ENCODE measurements at regions not wholly inside any gene's neighbourhood (a gene's known extent, or its start where the extent isn't known, plus 50 kb on each side); places are given as distances from the start of the nearest gene placed in this dataset.

GRCh38 chr2:173488861-173489260, 134.2 kb downstream of the CDCA7 start:
- FAIRE-seq (no peak), DNase-seq (ENCODE audit: low read depth in 1 of 2, low spot score in 2 of 2) (no peak)
- Histone ChIP-seq H2AK5ac (ENCODE audit: low read depth, low read length) (no peak overlapping the region), H2BK120ac (replicated peaks; ENCODE audit: low read depth, low read length) (no peak overlapping the region), H4K8ac (ENCODE audit: extremely low read depth, insufficient read depth, low read length) (no peak overlapping the region), H3K9me3 (ENCODE audit: insufficient read depth in 2 of 2, low read depth in 1 of 2, low read length in 1 of 2) (no peaks in the 10 kb centered on the region), H3K14ac (ENCODE audit: insufficient read length) (no peak overlapping the region), H3K4me3 (ENCODE audit: extremely low read depth in 1 of 4, insufficient read depth in 2 of 4, low read depth in 3 of 4, low read length in 4 of 4) (no peak overlapping the region), H3K79me1 (ENCODE audit: low read depth, low read length) (no peaks in the 10 kb centered on the region), H3K18ac (ENCODE audit: extremely low read depth, low read length) (no peak overlapping the region), H4K5ac (ENCODE audit: insufficient read length, low read depth, low read length) (no peak overlapping the region), H3K9ac (replicated peaks in 1 of 4; ENCODE audit: extremely low read depth in 1 of 4, low read depth in 3 of 4, low read length in 3 of 4) (no peak overlapping the region), H3K23ac (ENCODE audit: insufficient read length) (no peak overlapping the region), H4K91ac (replicated peaks; ENCODE audit: insufficient read length, low read length) (no peak overlapping the region), H3K4me2 (ENCODE audit: insufficient read depth in 1 of 2, low read depth in 2 of 2, low read length in 2 of 2) (no peak overlapping the region), H3K23me2 (ENCODE audit: low read depth, low read length) (peaks cover 2% of the 10 kb centered on the region; the same call in 1 of the 2 replicates), H2BK5ac (ENCODE audit: low read depth, low read length) (no peak overlapping the region), H2AFZ (ENCODE audit: low read length) (no peak overlapping the region), H3K27ac (ENCODE audit: low read depth, low read length) (no peak overlapping the region), H3K4me1 (replicated peaks in 1 of 4; ENCODE audit: control insufficient read depth in 3 of 4, insufficient read depth in 4 of 4, low read length in 3 of 4) (no peaks in the 10 kb centered on the region), H2BK15ac (ENCODE audit: low read length) (no peak overlapping the region), H3K56ac (replicated peaks; ENCODE audit: insufficient read length, low read depth, low read length) (no peak overlapping the region), H4K20me1 (replicated peaks in 1 of 2; ENCODE audit: control insufficient read depth in 1 of 2, insufficient read depth in 2 of 2, low read length in 2 of 2) (no peaks in the 10 kb centered on the region), H2BK12ac (ENCODE audit: low read depth, low read length) (no peak overlapping the region), H3K27me3 (replicated peaks in 1 of 4; ENCODE audit: control insufficient read depth in 3 of 4, extremely low read depth in 1 of 4, insufficient read depth in 3 of 4, low read length in 3 of 4) (no peaks in the 10 kb centered on the region), H3K36me3 (ENCODE audit: control insufficient read depth in 2 of 4, insufficient read depth in 4 of 4, low read length in 3 of 4) (no peaks in the 10 kb centered on the region), H3K4ac (replicated peaks; ENCODE audit: insufficient read length, low read depth, low read length) (no peak overlapping the region), H2BK20ac (ENCODE audit: low read length) (no peak overlapping the region), H3K79me2 (ENCODE audit: control insufficient read depth in 1 of 2, insufficient read depth in 2 of 2, low read length in 2 of 2) (no peaks in the 10 kb centered on the region)
- POLR2A ChIA-PET (ENCODE audit: partially characterized antibody): no interaction called here
- CTCF ChIA-PET (ENCODE audit: partially characterized antibody): interaction anchor here (1.1 kb wide), 1 partner anchor 557 kb away, joined by 3 read pairs; no protein-coding TSS in a partner anchor
- 91% methylated on average over 1 of the region's 1 CpG; no CpG with 5 or more reads in 1 of the 2 experiments for WGBS, 2 experiments (ENCODE audit: extremely low coverage in 1 of 2, insufficient coverage in 1 of 2, insufficient read length in 1 of 2, insufficient replicate concordance in 2 of 2, low coverage in 1 of 2, low lambda C conversion rate in 2 of 2, missing lambda C conversion rate in 1 of 2)
- TF ChIP-seq SRF (IDR thresholded peaks at IDR 0.05; ENCODE audit: low read depth, low read length): no peak
- no peak for TF ChIP-seq GABPA (IDR thresholded peaks at IDR 0.05; ENCODE audit: borderline replicate concordance, insufficient read depth, low read length)
- TF ChIP-seq NRF1 (IDR thresholded peaks at IDR 0.05; ENCODE audit: low read depth, low read length): no peak
- TF ChIP-seq CBX5 (IDR thresholded peaks at IDR 0.05; ENCODE audit: low read depth, low read length): no peak
